HG02840 (cell line): ENCODE measurements at regions not wholly inside any gene's neighbourhood (a gene's known extent, or its start where the extent isn't known, plus 50 kb on each side); places are given as distances from the start of the nearest gene placed in this dataset.

Experiments
- ATAC-seq: cut with Tn5 transposase; IDR thresholded peaks from one replicate; pipeline ENCODE4 v1.9.1; 2021; ENCODE audit warnings: mild to moderate bottlenecking, moderate library complexity, moderate number of reproducible peaks; ENCODE audit not compliant: unreplicated experiment, low FRiP score

GRCh38 chr2:51581636-51582267 lies 549.8 kb upstream of the NRXN1 start:
- ATAC-seq = no peak

GRCh38 chr2:51579412-51579811 lies 547.5 kb upstream of the NRXN1 start:
- no peak for ATAC-seq

GRCh38 chr2:51575181-51575580 lies 543.2 kb upstream of the NRXN1 start:
- ATAC-seq = no peak

- no peak for ATAC-seq
Measured at GRCh38 chr2:51559026-51559425, 527.1 kb upstream of the NRXN1 start.

- no peak for ATAC-seq
Measured at GRCh38 chr2:51553476-51553875, 521.5 kb upstream of the NRXN1 start.

- ATAC-seq = no peak
Measured at GRCh38 chr2:51535763-51536162, 503.8 kb upstream of the NRXN1 start.

- ATAC-seq = no peak
Measured at GRCh38 chr2:51534166-51534565, 502.2 kb upstream of the NRXN1 start.

- ATAC-seq = no peak
Measured at GRCh38 chr2:51528156-51528555, 496.2 kb upstream of the NRXN1 start.

GRCh38 chr2:51526766-51527165 lies 494.8 kb upstream of the NRXN1 start:
- ATAC-seq = no peak

GRCh38 chr2:51516667-51517066 lies 484.7 kb upstream of the NRXN1 start:
- ATAC-seq = no peak

GRCh38 chr2:51511002-51511401 lies 479.1 kb upstream of the NRXN1 start:
- ATAC-seq = no peak

GRCh38 chr2:51510303-51510702 lies 478.4 kb upstream of the NRXN1 start:
- no peak for ATAC-seq

GRCh38 chr2:51505533-51505932 lies 473.6 kb upstream of the NRXN1 start:
- no peak for ATAC-seq

- ATAC-seq = no peak
Measured at GRCh38 chr2:51490576-51491234, 458.8 kb upstream of the NRXN1 start.

GRCh38 chr2:51484605-51485004 lies 452.7 kb upstream of the NRXN1 start:
- no peak for ATAC-seq

GRCh38 chr2:51483720-51484119 lies 451.8 kb upstream of the NRXN1 start:
- ATAC-seq = no peak

- no peak for ATAC-seq
Measured at GRCh38 chr2:51472783-51473182, 440.9 kb upstream of the NRXN1 start.

- no peak for ATAC-seq
Measured at GRCh38 chr2:51472300-51472699, 440.4 kb upstream of the NRXN1 start.

- no peak for ATAC-seq
Measured at GRCh38 chr2:51469102-51469501, 437.2 kb upstream of the NRXN1 start.

GRCh38 chr2:51465326-51465725 lies 433.4 kb upstream of the NRXN1 start:
- no peak for ATAC-seq

GRCh38 chr2:51454177-51454576 lies 422.2 kb upstream of the NRXN1 start:
- no peak for ATAC-seq

- ATAC-seq = no peak
Measured at GRCh38 chr2:51448911-51449310, 417.0 kb upstream of the NRXN1 start.
